Sigmoid colon (tissue), 4 donors: ENCODE measurements at regions not wholly inside any gene's neighbourhood (a gene's known extent, or its start where the extent isn't known, plus 50 kb on each side); places are given as distances from the start of the nearest gene placed in this dataset.

Experiments used
- CTCF ChIP-seq, 4 experiments: fragments of 450-650 bp in 3 of 4; fragments of 200-600 bp in 1 of 4; IDR thresholded peaks; one replicate each; pipeline ENCODE4 v1.5.1; 2016 to 2019; ENCODE audit warnings: antibody characterized with exemption in 4 of 4, mild to moderate bottlenecking in 3 of 4, moderate library complexity in 2 of 4
- POLR2A ChIP-seq, 2 donors: fragments of 450-650 bp; IDR thresholded peaks; one replicate each; pipeline ENCODE4 v1.6.1; 2016; ENCODE audit warnings: antibody characterized with exemption in 2 of 2, mild to moderate bottlenecking in 2 of 2, moderate library complexity in 2 of 2
- POLR2AphosphoS5 ChIP-seq, 4 donors: sonication (generic); formaldehyde crosslinking; IDR thresholded peaks; one replicate each; pipeline ENCODE4 v1.6.1; 2017; ENCODE audit warnings: antibody characterized with exemption in 4 of 4

DNA sequence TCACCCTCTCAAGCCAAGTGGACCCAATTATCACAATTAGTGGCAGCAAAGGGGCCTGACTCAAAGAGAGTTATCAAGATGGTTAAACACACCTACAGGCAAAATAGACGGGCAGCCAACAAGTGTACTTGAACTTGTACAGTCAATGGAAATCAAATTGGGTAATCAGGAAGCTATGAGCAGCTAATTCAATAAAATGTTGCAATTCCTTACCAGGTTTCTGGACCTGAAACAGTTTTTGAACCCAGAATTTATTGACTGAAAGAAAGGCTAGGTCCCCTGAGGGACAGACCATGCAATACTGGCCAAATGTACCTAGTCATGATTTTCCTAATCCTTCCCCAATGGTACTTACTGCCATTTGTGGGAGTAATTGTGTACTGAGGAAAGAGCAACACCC is 679.8 kb downstream of the EPM2A start:
- no peak for TF ChIP-seq POLR2AphosphoS5 (IDR thresholded peaks at IDR 0.05)
- TF ChIP-seq POLR2A (IDR thresholded peaks at IDR 0.05): no peak
- no peak for TF ChIP-seq CTCF (IDR thresholded peaks at IDR 0.05)
